IMR-90 (cell line): ENCODE measurements at regions not wholly inside any gene's neighbourhood (a gene's known extent, or its start where the extent isn't known, plus 50 kb on each side); places are given as distances from the start of the nearest gene placed in this dataset.

Experiments
- ATAC-seq: fragments of 200-7000 bp; cut with Tn5 transposase; 2 replicates; pipeline ENCODE4 v1.9.1; 2020; ENCODE audit warnings: low read depth, mild to moderate bottlenecking, moderate library complexity
- BruUV-seq: library from RNA; stranded (reverse); fragments of 400-500 nt; replicated peaks from 2 replicates; lab custom pipeline; 2021; lab: Mats Ljungman, UMichigan
- CTCF ChIA-PET: fragments of 300-600 bp; formaldehyde crosslinking; extraction: SDS; loops from one replicate; lab custom pipeline; 2021; ENCODE audit warnings: antibody characterized with exemption; lab: Yijun Ruan, JAX
- POLR2A ChIA-PET: fragments of 300-600 bp; sonication (Branson Sonifier 250); formaldehyde crosslinking; loops from one replicate; lab custom pipeline; 2022; ENCODE audit warnings: antibody characterized with exemption; ENCODE audit not compliant: unreplicated experiment; lab: Charles Lee
- DNase-seq: peaks from one replicate; pipeline ENCODE4 v3.0.0; 2013
- H2AFZ ChIP-seq: replicated peaks from 2 replicates; pipeline ENCODE3; 2013; ENCODE audit warnings: low read length, mild to moderate bottlenecking; ENCODE audit not compliant: poor library complexity
- H2AK5ac ChIP-seq: 2 replicates; pipeline ENCODE4 v1.6.1; 2013; ENCODE audit warnings: low read depth, low read length, inconsistent platforms
- H2AK9ac ChIP-seq: replicated peaks from 2 replicates; pipeline ENCODE3; 2013; ENCODE audit warnings: mild to moderate bottlenecking, low read depth, low read length, moderate library complexity; ENCODE audit not compliant: poor library complexity
- H2BK120ac ChIP-seq: 2 replicates; pipeline ENCODE4 v1.6.1; 2013; ENCODE audit warnings: low read depth, low read length, inconsistent platforms
- H2BK15ac ChIP-seq: 3 replicates; pipeline ENCODE4 v1.6.1; 2013; ENCODE audit warnings: low read depth, low read length, inconsistent platforms
- H2BK20ac ChIP-seq: 2 replicates; pipeline ENCODE4 v1.6.1; 2013; ENCODE audit warnings: low read depth, mild to moderate bottlenecking, inconsistent platforms, low read length, moderate library complexity
- H2BK5ac ChIP-seq: 2 replicates; pipeline ENCODE4 v1.6.1; 2013; ENCODE audit warnings: mild to moderate bottlenecking, low read depth, low read length, inconsistent platforms; ENCODE audit not compliant: poor library complexity, severe bottlenecking
- H3K14ac ChIP-seq: replicated peaks from 2 replicates; pipeline ENCODE4 v1.6.1; 2013; ENCODE audit warnings: low read depth, low read length, inconsistent platforms
- H3K18ac ChIP-seq: 2 replicates; pipeline ENCODE4 v1.6.1; 2013; ENCODE audit warnings: low read depth, low read length, control low read depth
- H3K23ac ChIP-seq: 2 replicates; pipeline ENCODE4 v1.6.1; 2013; ENCODE audit warnings: low read depth, low read length, inconsistent platforms
- H3K27ac ChIP-seq: 2 replicates; pipeline ENCODE4 v1.5.1; 2013; ENCODE audit warnings: mild to moderate bottlenecking, control low read depth, low read length; ENCODE audit not compliant: insufficient read depth
- H3K27me3 ChIP-seq: 2 replicates; pipeline ENCODE4 v1.6.1; 2013; ENCODE audit warnings: low read length; ENCODE audit not compliant: control insufficient read depth, insufficient read depth
- H3K36me3 ChIP-seq: 2 replicates; pipeline ENCODE4 v1.6.1; 2013; ENCODE audit warnings: low read length, mixed read lengths; ENCODE audit not compliant: control insufficient read depth, insufficient read depth
- H3K4ac ChIP-seq: 2 replicates; pipeline ENCODE4 v1.6.1; 2013; ENCODE audit warnings: low read depth, low read length, inconsistent platforms
- H3K4me1 ChIP-seq: 2 replicates; pipeline ENCODE4 v1.6.1; 2013; ENCODE audit warnings: low read length, mixed read lengths; ENCODE audit not compliant: control insufficient read depth, insufficient read depth
- H3K4me2 ChIP-seq: 2 replicates; pipeline ENCODE4 v1.6.1; 2013; ENCODE audit warnings: low read depth, mild to moderate bottlenecking, control low read depth, low read length, moderate library complexity
- H3K4me3 ChIP-seq: 2 replicates; pipeline ENCODE4 v1.5.1; 2013; ENCODE audit warnings: low read depth, mild to moderate bottlenecking, control low read depth, low read length, moderate library complexity; ENCODE audit not compliant: insufficient read depth
- H3K56ac ChIP-seq: 2 replicates; pipeline ENCODE4 v1.6.1; 2013; ENCODE audit warnings: low read length, inconsistent platforms; ENCODE audit not compliant: insufficient read depth; ENCODE audit errors: extremely low read depth
- H3K79me1 ChIP-seq, 2 experiments: 2 replicates each; pipeline ENCODE4 v1.6.1; 2013; ENCODE audit warnings: low read length in 2 of 2, inconsistent platforms in 1 of 2, low read depth in 1 of 2
- H3K9ac ChIP-seq: 2 replicates; pipeline ENCODE4 v1.6.1; 2013; ENCODE audit warnings: low read depth, low read length, control low read depth
- H3K9me1 ChIP-seq: 2 replicates; pipeline ENCODE4 v1.6.1; 2013; ENCODE audit warnings: low read length, inconsistent platforms; ENCODE audit not compliant: insufficient read depth
- H3K9me3 ChIP-seq: 2 replicates; pipeline ENCODE4 v1.6.1; 2013; ENCODE audit warnings: low read length; ENCODE audit not compliant: control insufficient read depth, insufficient read depth
- H4K20me1 ChIP-seq: 2 replicates; pipeline ENCODE4 v1.6.1; 2013; ENCODE audit warnings: low read length, inconsistent platforms; ENCODE audit not compliant: insufficient read depth
- H4K5ac ChIP-seq: 2 replicates; pipeline ENCODE4 v1.6.1; 2013; ENCODE audit warnings: mild to moderate bottlenecking, low read depth, low read length, control low read depth
- H4K8ac ChIP-seq, 2 experiments: 2 replicates each; pipeline ENCODE4 v1.6.1; 2013; ENCODE audit warnings: low read depth in 2 of 2, low read length in 2 of 2, control low read depth in 1 of 2, inconsistent platforms in 1 of 2
- H4K91ac ChIP-seq: 2 replicates; pipeline ENCODE4 v1.6.1; 2013; ENCODE audit warnings: low read depth, low read length, inconsistent platforms; ENCODE audit not compliant: insufficient read depth
- BHLHE40 ChIP-seq: fragments of 150-350 bp; IDR thresholded peaks from 2 replicates; pipeline ENCODE4 v1.6.1; 2016; ENCODE audit warnings: mild to moderate bottlenecking, low read depth, low read length
- CEBPB ChIP-seq: IDR thresholded peaks from 2 replicates; pipeline ENCODE4 v1.6.1; 2012; ENCODE audit warnings: low read depth, low read length, improper control_type of control experiment
- CHD1 ChIP-seq: IDR thresholded peaks from 2 replicates; pipeline ENCODE4 v1.6.1; 2012; ENCODE audit warnings: low read depth, low read length, improper control_type of control experiment
- CTCF ChIP-seq: conservative IDR thresholded peaks from 2 replicates; pipeline ENCODE4 v1.5.1; 2012; ENCODE audit warnings: mild to moderate bottlenecking, low read depth, low read length, improper control_type of control experiment
- ELK1 ChIP-seq: fragments of 150-350 bp; IDR thresholded peaks from 2 replicates; pipeline ENCODE4 v1.6.1; 2016; ENCODE audit warnings: low read depth, mild to moderate bottlenecking, low read length, moderate library complexity, borderline replicate concordance
- FOS ChIP-seq: fragments of 150-350 bp; IDR thresholded peaks from 2 replicates; pipeline ENCODE4 v1.6.1; 2016; ENCODE audit warnings: low read depth, low read length
- MAFK ChIP-seq: IDR thresholded peaks from 2 replicates; pipeline ENCODE4 v1.6.1; 2012; ENCODE audit warnings: low read depth, low read length, improper control_type of control experiment
- MAZ ChIP-seq: IDR thresholded peaks from 2 replicates; pipeline ENCODE4 v1.6.1; 2012; ENCODE audit warnings: low read depth, mild to moderate bottlenecking, low read length, improper control_type of control experiment, moderate library complexity, borderline replicate concordance
- MXI1 ChIP-seq: IDR thresholded peaks from 2 replicates; pipeline ENCODE4 v1.6.1; 2012; ENCODE audit warnings: low read depth, mild to moderate bottlenecking, low read length, moderate library complexity, borderline replicate concordance
- NFE2L2 ChIP-seq: fragments of 150-350 bp; IDR thresholded peaks from 2 replicates; pipeline ENCODE4 v1.6.1; 2016; ENCODE audit warnings: low read depth, mild to moderate bottlenecking, low read length
- POLR2A ChIP-seq: IDR thresholded peaks from 2 replicates; pipeline ENCODE4 v1.6.1; 2012; ENCODE audit warnings: mild to moderate bottlenecking, low read depth, low read length
- RAD21 ChIP-seq: IDR thresholded peaks from 2 replicates; pipeline ENCODE4 v1.6.1; 2012; ENCODE audit warnings: low read length, improper control_type of control experiment
- RCOR1 ChIP-seq: IDR thresholded peaks from 2 replicates; pipeline ENCODE4 v1.6.1; 2012; ENCODE audit warnings: mild to moderate bottlenecking, low read length, improper control_type of control experiment; ENCODE audit not compliant: insufficient replicate concordance
- RFX5 ChIP-seq: IDR thresholded peaks from 2 replicates; pipeline ENCODE4 v1.8.0; 2012; ENCODE audit warnings: low read depth, mild to moderate bottlenecking, low read length, moderate library complexity
- SMC3 ChIP-seq: fragments of 150-350 bp; IDR thresholded peaks from 2 replicates; pipeline ENCODE4 v1.6.1; 2016; ENCODE audit warnings: low read depth, mild to moderate bottlenecking, antibody characterized with exemption, low read length, moderate library complexity
- USF2 ChIP-seq: fragments of 150-350 bp; IDR thresholded peaks from 2 replicates; pipeline ENCODE4 v1.6.1; 2017; ENCODE audit warnings: mild to moderate bottlenecking, antibody characterized with exemption, low read length, low read depth
- WGBS, 2 experiments: methylation state at CpG; one replicate each; pipeline versions ENCODE4 v1.1.5 to v1.1.7; 2013; ENCODE audit warnings: missing lambda C conversion rate in 2 of 2; ENCODE audit not compliant: insufficient read length in 1 of 2; ENCODE audit errors: extremely low coverage in 2 of 2; 5-methylcytosine and 5-hydroxymethylcytosine counted together
- dilution Hi-C: fragments of 300-500 bp; cut with HindIII; formaldehyde crosslinking; loops from one replicate; pipeline ENCODE4 v1.14.3; 2018; ENCODE audit warnings: low sequenced_read_pairs; ENCODE audit not compliant: unreplicated experiment
- in situ Hi-C: fragments of 300-500 bp; cut with MboI; formaldehyde crosslinking; loops from 3 replicates; pipeline ENCODE4 v1.14.3; 2019; ENCODE audit warnings: low sequenced_read_pairs, inconsistent platforms, mixed read lengths
- intact Hi-C: fragments of 100-400 bp; cut with micrococcal nuclease; formaldehyde crosslinking; loops from 2 replicates; pipeline ENCODE4 v1.10.0; 2022

GRCh38 chr5:100708645-100709171 lies 173.5 kb downstream of the FAM174A start:
- CTCF ChIA-PET: no interaction called here
- Histone ChIP-seq H3K27me3 (no peaks in the 10 kb centered on the region), H4K5ac (no peak overlapping the region), H2AK9ac (no peak overlapping the region), H2BK15ac (no peak overlapping the region), H3K4me2 (no peak overlapping the region), H2BK120ac (no peak overlapping the region), H4K20me1 (no peaks in the 10 kb centered on the region), H2AFZ (no peak overlapping the region), H3K36me3 (no peaks in the 10 kb centered on the region), H3K4me1 (no peaks in the 10 kb centered on the region), H3K4me3 (no peak overlapping the region), H3K9me1 (no peaks in the 10 kb centered on the region), H3K4ac (no peak overlapping the region), H3K56ac (no peak overlapping the region), H3K79me1 (no peaks in the 10 kb centered on the region), H2BK20ac (no peak overlapping the region), H3K23ac (no peak overlapping the region), H2BK5ac (no peak overlapping the region), H3K9me3 (no peaks in the 10 kb centered on the region), H4K91ac (no peak overlapping the region), H3K14ac (no peak overlapping the region), H3K9ac (no peak overlapping the region), H2AK5ac (no peak overlapping the region), H4K8ac (no peak overlapping the region), H3K27ac (no peak overlapping the region), H3K18ac (no peak overlapping the region)
- POLR2A ChIA-PET: no interaction called here
- TF ChIP-seq CHD1: no peak
- TF ChIP-seq NFE2L2: no peak
- no peak for TF ChIP-seq CTCF
- TF ChIP-seq MAZ: no peak
- no peak for TF ChIP-seq FOS
- no peak for TF ChIP-seq RCOR1
- no peak for TF ChIP-seq RFX5
- TF ChIP-seq CEBPB: no peak
- TF ChIP-seq SMC3: no peak
- TF ChIP-seq POLR2A: no peak
- TF ChIP-seq RAD21: no peak
- no peak for TF ChIP-seq BHLHE40
- TF ChIP-seq USF2: no peak
- no peak for TF ChIP-seq MAFK
- no peak for TF ChIP-seq MXI1
- no peak for TF ChIP-seq ELK1
- intact Hi-C loops (no loop called here), dilution Hi-C loops (no loop called here), in situ Hi-C loops (no loop called here)
- ATAC-seq: no peak
- no TSS peak for BruUV-seq
- no peak for DNase-seq
- WGBS, 2 experiments: no CpG with 5 or more reads among the region's 1 CpG
